Stimulated activated CD8-positive, alpha-beta memory T cell treated with anti-CD3 and anti-CD28 coated beads, Interleukin-2, amount 100 ng/mL, for 48 hours (primary cell): ENCODE measurements at regions not wholly inside any gene's neighbourhood (a gene's known extent, or its start where the extent isn't known, plus 50 kb on each side); places are given as distances from the start of the nearest gene placed in this dataset.

Source experiments
- DNase-seq, 2 donors: peaks; one replicate each; pipeline ENCODE4 v3.0.0-alpha.2; 2020; ENCODE audit warnings: low read depth in 2 of 2

- no peak for DNase-seq
Observed at GRCh38 chr1:108050911-108051629, 86.1 kb upstream of the VAV3 start.

GRCh38 chr1:108050158-108050557, 85.2 kb upstream of the VAV3 start:
- no peak for DNase-seq

GRCh38 chr1:108049178-108049819, 84.3 kb upstream of the VAV3 start:
- no peak for DNase-seq

GRCh38 chr1:108048301-108049177, 83.6 kb upstream of the VAV3 start:
- no peak for DNase-seq

GRCh38 chr1:108047085-108047484, 82.1 kb upstream of the VAV3 start:
- DNase-seq = no peak

GRCh38 chr1:108046026-108046425, 81.0 kb upstream of the VAV3 start:
- DNase-seq = no peak

- DNase-seq = no peak
Observed at GRCh38 chr1:108045460-108045859, 80.5 kb upstream of the VAV3 start.

GRCh38 chr1:108044318-108044717, 79.3 kb upstream of the VAV3 start:
- DNase-seq = no peak

GRCh38 chr1:108043707-108044106, 78.7 kb upstream of the VAV3 start:
- DNase-seq = no peak

GRCh38 chr1:108042610-108043009, 77.6 kb upstream of the VAV3 start:
- DNase-seq = no peak

GRCh38 chr1:108041360-108042142, 76.6 kb upstream of the VAV3 start:
- no peak for DNase-seq

GRCh38 chr1:108038653-108039236, 73.8 kb upstream of the VAV3 start:
- DNase-seq = no peak

- no peak for DNase-seq
Observed at GRCh38 chr1:108036796-108037562, 72.0 kb upstream of the VAV3 start.

- no peak for DNase-seq
Observed at GRCh38 chr1:108034396-108034795, 69.4 kb upstream of the VAV3 start.

GRCh38 chr1:108033550-108033951, 68.6 kb upstream of the VAV3 start:
- DNase-seq = no peak

- no peak for DNase-seq
Observed at GRCh38 chr1:108028841-108029388, 63.9 kb upstream of the VAV3 start.

- no peak for DNase-seq
Observed at GRCh38 chr1:108027389-108027788, 62.4 kb upstream of the VAV3 start.

GRCh38 chr1:108017698-108018097, 52.7 kb upstream of the VAV3 start:
- DNase-seq = no peak

GRCh38 chr1:108016451-108016920, 51.5 kb upstream of the VAV3 start:
- DNase-seq = peak in 1 of 2 donors; percentile 3
